Activated CD4-positive, alpha-beta T cell treated with anti-CD3 and anti-CD28 coated beads for 1 hour (primary cell): ENCODE measurements at regions not wholly inside any gene's neighbourhood (a gene's known extent, or its start where the extent isn't known, plus 50 kb on each side); places are given as distances from the start of the nearest gene placed in this dataset.
"Not testable (repeated sequence)": the region's sequence is repeated elsewhere in the genome, so short reads cannot be mapped to it uniquely, and the experiment has no call there.

Source experiments
- DNase-seq: peaks from one replicate; pipeline ENCODE4 v3.0.0-alpha.2; 2020

GRCh38 chr15:69908060-69908459, 189.7 kb downstream of the TLE3 start:
- DNase-seq = no peak

- no peak for DNase-seq
Measured at GRCh38 chr15:69908590-69909420, 188.9 kb downstream of the TLE3 start.

- no peak for DNase-seq
Measured at GRCh38 chr15:69909719-69910444, 187.8 kb downstream of the TLE3 start.

- no peak for DNase-seq
Measured at GRCh38 chr15:69910514-69910913, 187.2 kb downstream of the TLE3 start.

- DNase-seq = no peak
Measured at GRCh38 chr15:69912116-69912515, 185.6 kb downstream of the TLE3 start.

- DNase-seq = no peak
Measured at GRCh38 chr15:69914040-69914439, 183.7 kb downstream of the TLE3 start.

GRCh38 chr15:69914960-69915359, 182.8 kb downstream of the TLE3 start:
- no peak for DNase-seq

GRCh38 chr15:69916169-69916785, 181.4 kb downstream of the TLE3 start:
- no peak for DNase-seq

- no peak for DNase-seq
Measured at GRCh38 chr15:69917056-69917455, 180.7 kb downstream of the TLE3 start.

- DNase-seq = no peak
Measured at GRCh38 chr15:69919816-69920215, 177.9 kb downstream of the TLE3 start.

GRCh38 chr15:69920221-69920620, 177.5 kb downstream of the TLE3 start:
- no peak for DNase-seq

- no peak for DNase-seq
Measured at GRCh38 chr15:69921626-69922619, 175.8 kb downstream of the TLE3 start.

GRCh38 chr15:69924531-69924930, 173.2 kb downstream of the TLE3 start:
- DNase-seq = no peak

- DNase-seq = no peak
Measured at GRCh38 chr15:69926006-69926405, 171.7 kb downstream of the TLE3 start.

- DNase-seq = no peak
Measured at GRCh38 chr15:69926721-69927120, 171.0 kb downstream of the TLE3 start.

- DNase-seq = not testable (repeated sequence)
Measured at GRCh38 chr15:69928890-69929289, 168.8 kb downstream of the TLE3 start.

- DNase-seq = no peak
Measured at GRCh38 chr15:69929905-69930630, 167.6 kb downstream of the TLE3 start.

- DNase-seq = no peak
Measured at GRCh38 chr15:69930754-69931153, 167.0 kb downstream of the TLE3 start.

- DNase-seq = no peak
Measured at GRCh38 chr15:69931156-69931555, 166.6 kb downstream of the TLE3 start.

GRCh38 chr15:69934607-69935006, 163.1 kb downstream of the TLE3 start:
- DNase-seq = no peak

- DNase-seq = no peak
Measured at GRCh38 chr15:69939513-69940440, 157.9 kb downstream of the TLE3 start.
